ENCODE measurements at regions not wholly inside any gene's neighbourhood (a gene's known extent, or its start where the extent isn't known, plus 50 kb on each side); places are given as distances from the start of the nearest gene placed in this dataset.
"Not testable (repeated sequence)": the region's sequence is repeated elsewhere in the genome, so short reads cannot be mapped to it uniquely, and the experiment has no call there.

- not testable (repeated sequence) for H3K79me1 ChIP-seq (ENCODE audit: low read depth, low read length); H2AK5ac ChIP-seq (ENCODE audit: low read depth, low read length); H2BK5ac ChIP-seq (ENCODE audit: low read depth, low read length); H2AFZ ChIP-seq (ENCODE audit: low read length); H3K36me3 ChIP-seq (ENCODE audit: control insufficient read depth in 2 of 4, insufficient read depth in 4 of 4, low read length in 3 of 4); H4K91ac ChIP-seq (replicated peaks; ENCODE audit: insufficient read length, low read length); H3K9me3 ChIP-seq (ENCODE audit: insufficient read depth in 2 of 2, low read depth in 1 of 2, low read length in 1 of 2); H3K27ac ChIP-seq (ENCODE audit: low read depth, low read length); H2BK12ac ChIP-seq (ENCODE audit: low read depth, low read length); H3K4me1 ChIP-seq (replicated peaks in 1 of 4; ENCODE audit: control insufficient read depth in 3 of 4, insufficient read depth in 4 of 4, low read length in 3 of 4); H3K4me2 ChIP-seq (ENCODE audit: insufficient read depth in 1 of 2, low read depth in 2 of 2, low read length in 2 of 2); H3K18ac ChIP-seq (ENCODE audit: extremely low read depth, low read length); H3K56ac ChIP-seq (replicated peaks; ENCODE audit: insufficient read length, low read depth, low read length); H3K4ac ChIP-seq (replicated peaks; ENCODE audit: insufficient read length, low read depth, low read length); H3K79me2 ChIP-seq (ENCODE audit: control insufficient read depth in 1 of 2, insufficient read depth in 2 of 2, low read length in 2 of 2); H3K27me3 ChIP-seq (replicated peaks in 1 of 4; ENCODE audit: control insufficient read depth in 3 of 4, extremely low read depth in 1 of 4, insufficient read depth in 3 of 4, low read length in 3 of 4); H3K23ac ChIP-seq (ENCODE audit: insufficient read length); H3K4me3 ChIP-seq (ENCODE audit: extremely low read depth in 1 of 4, insufficient read depth in 2 of 4, low read depth in 3 of 4, low read length in 4 of 4); H4K8ac ChIP-seq (ENCODE audit: extremely low read depth, insufficient read depth, low read length); H2BK15ac ChIP-seq (ENCODE audit: low read length); H3K9ac ChIP-seq (replicated peaks in 1 of 4; ENCODE audit: extremely low read depth in 1 of 4, low read depth in 3 of 4, low read length in 3 of 4); H4K5ac ChIP-seq (ENCODE audit: insufficient read length, low read depth, low read length); H4K20me1 ChIP-seq (replicated peaks in 1 of 2; ENCODE audit: control insufficient read depth in 1 of 2, insufficient read depth in 2 of 2, low read length in 2 of 2); H2BK20ac ChIP-seq (ENCODE audit: low read length); DNase-seq (ENCODE audit: low read depth in 1 of 2, low spot score in 2 of 2); H3K23me2 ChIP-seq (ENCODE audit: low read depth, low read length); H3K14ac ChIP-seq (ENCODE audit: insufficient read length); H2BK120ac ChIP-seq (replicated peaks; ENCODE audit: low read depth, low read length); FAIRE-seq
- CTCF ChIA-PET (ENCODE audit: partially characterized antibody): interaction anchor here (0.7 to 1.2 kb wide), 2 partner anchors 9 to 27 kb away, joined by 3 to 5 read pairs; no protein-coding TSS in a partner anchor
- POLR2A ChIA-PET (ENCODE audit: partially characterized antibody): interaction anchor here (1.0 kb wide), 1 partner anchor 10 kb away, joined by 3 read pairs; no protein-coding TSS in a partner anchor
- WGBS, 2 experiments (ENCODE audit: extremely low coverage in 1 of 2, insufficient coverage in 1 of 2, insufficient read length in 1 of 2, insufficient replicate concordance in 2 of 2, low coverage in 1 of 2, low lambda C conversion rate in 2 of 2, missing lambda C conversion rate in 1 of 2): 93% methylated on average over 4 of the region's 5 CpGs; no CpG with 5 or more reads in 1 of the 2 experiments
These were observed 88.6 kb upstream of the HAND2 start for GRCh38 chr4:173618648-173619047.
